K562 (cell line): ENCODE measurements at regions not wholly inside any gene's neighbourhood (a gene's known extent, or its start where the extent isn't known, plus 50 kb on each side); places are given as distances from the start of the nearest gene placed in this dataset.

Experiments used
- ATAC-seq: fragments of 200-7000 bp; cut with Tn5 transposase; 3 replicates; pipeline ENCODE4 v1.9.1; 2020; ENCODE audit warnings: moderate library complexity
- BruUV-seq: library from RNA; stranded (reverse); fragments of 400-500 nt; replicated peaks from 2 replicates; lab custom pipeline; 2021; lab: Mats Ljungman, UMichigan
- CTCF ChIA-PET: fragments of 300-600 bp; formaldehyde crosslinking; extraction: SDS; loops from one replicate; lab custom pipeline; 2021; ENCODE audit warnings: low intra/inter-chr PET ratio; lab: Yijun Ruan, JAX
- POLR2A ChIA-PET: fragments of 300-600, 350-650 bp; sonication (Branson Sonifier 250); formaldehyde crosslinking; extraction: SDS; loops from one replicate; lab custom pipeline; 2021; ENCODE audit warnings: antibody characterized with exemption, inconsistent platforms; lab: Yijun Ruan, JAX
- DNase-seq, 4 experiments: peaks; one replicate each; pipeline versions ENCODE4 v3.0.0 to v3.0.0-alpha.2; 2011 to 2018; ENCODE audit warnings: low spot score in 3 of 4, mixed read lengths in 3 of 4; ENCODE audit errors: extremely low read depth in 1 of 4
- FAIRE-seq: peaks from 2 replicates; lab custom pipeline; 2011; peaks lifted over from hg19 to GRCh38; lab: Jason Lieb, UNC
- H2AFZ ChIP-seq: 2 replicates; pipeline ENCODE4 v1.6.0; 2011; ENCODE audit warnings: low read depth, low read length, control low read depth, inconsistent platforms
- H3K27ac ChIP-seq: fragments of 200-600 bp; 3 replicates; pipeline ENCODE4 v1.8.0; 2011; ENCODE audit warnings: low read depth, mild to moderate bottlenecking, control low read depth, inconsistent platforms, low read length, moderate library complexity, mixed read lengths; ENCODE audit errors: extremely low read depth
- H3K27me3 ChIP-seq, 2 experiments: fragments of 300-600 bp in 1 of 2; 2 replicates in 1 of 2; 3 replicates in 1 of 2; pipeline versions ENCODE4 v1.6.0 to v1.8.0; 2011; ENCODE audit warnings: inconsistent platforms in 2 of 2, low read length in 2 of 2, mild to moderate bottlenecking in 1 of 2, mixed read lengths in 1 of 2, moderate library complexity in 1 of 2; ENCODE audit not compliant: control insufficient read depth in 2 of 2, insufficient read depth in 2 of 2
- H3K36me3 ChIP-seq: fragments of 300-600 bp; 3 replicates; pipeline ENCODE4 v1.8.0; 2011; ENCODE audit warnings: mild to moderate bottlenecking, low read length, inconsistent platforms; ENCODE audit not compliant: control insufficient read depth, insufficient read depth
- H3K4me1 ChIP-seq, 2 experiments: fragments of 200-600 bp in 1 of 2; replicated peaks in 1 of 2; 2 replicates in 1 of 2; 3 replicates in 1 of 2; pipeline versions ENCODE4 v1.5.1 to v1.8.0; 2011; ENCODE audit warnings: inconsistent platforms in 2 of 2, low read length in 2 of 2, mild to moderate bottlenecking in 1 of 2, mixed read lengths in 1 of 2, moderate library complexity in 1 of 2; ENCODE audit not compliant: control insufficient read depth in 2 of 2, insufficient read depth in 2 of 2
- H3K4me2 ChIP-seq: 2 replicates; pipeline ENCODE4 v1.6.1; 2011; ENCODE audit warnings: low read length, control low read depth, inconsistent platforms, mixed read lengths; ENCODE audit not compliant: insufficient read depth
- H3K4me3 ChIP-seq: fragments of 200-600 bp; sonication (generic), shearing (Covaris generic); 2 replicates; pipeline ENCODE4 v1.5.1; 2016; ENCODE audit warnings: control low read depth, inconsistent platforms
- H3K79me2 ChIP-seq: fragments of 200-600 bp; 3 replicates; pipeline ENCODE4 v1.8.0; 2011; ENCODE audit warnings: low read length, inconsistent platforms; ENCODE audit not compliant: control insufficient read depth, insufficient read depth
- H3K9ac ChIP-seq, 2 experiments: 2 replicates each; pipeline versions ENCODE4 v1.6.0 to v1.6.1; 2011; ENCODE audit warnings: low read depth in 2 of 2, low read length in 2 of 2, control low read depth in 1 of 2, inconsistent platforms in 1 of 2, mild to moderate bottlenecking in 1 of 2, mixed read lengths in 1 of 2; ENCODE audit not compliant: insufficient read depth in 1 of 2
- H3K9me1 ChIP-seq: one replicate; pipeline ENCODE4 v1.6.0; 2011; ENCODE audit warnings: inconsistent platforms, mild to moderate bottlenecking, low read length, moderate library complexity; ENCODE audit not compliant: control insufficient read depth, insufficient read depth
- H3K9me3 ChIP-seq: replicated peaks from 2 replicates; pipeline ENCODE4 v1.5.1; 2011; ENCODE audit warnings: low read depth, low read length, inconsistent platforms; ENCODE audit not compliant: control insufficient read depth, insufficient read depth
- H4K20me1 ChIP-seq: replicated peaks from 2 replicates; pipeline ENCODE4 v1.6.1; 2011; ENCODE audit warnings: low read length, inconsistent platforms, mixed read lengths; ENCODE audit not compliant: control insufficient read depth, insufficient read depth
- CEBPB ChIP-seq: fragments of 450-650 bp; IDR thresholded peaks from 2 replicates; pipeline ENCODE4 v1.6.1; 2016; ENCODE audit warnings: missing genetic modification characterization, missing compliant biosample characterization
- FOXK2 ChIP-seq, 2 experiments: fragments of 450-650 bp; IDR thresholded peaks in 1 of 2; conservative IDR thresholded peaks in 1 of 2; 2 replicates each; pipeline ENCODE4 v1.6.1; 2016; ENCODE audit warnings: low read depth in 2 of 2, mild to moderate bottlenecking in 1 of 2
- HDAC3 ChIP-seq: fragments of 450-650 bp; IDR thresholded peaks from 2 replicates; pipeline ENCODE4 v1.6.1; 2018; ENCODE audit warnings: borderline replicate concordance, mild to moderate bottlenecking, moderate library complexity; ENCODE audit not compliant: partially characterized antibody
- JUND ChIP-seq, 2 experiments: IDR thresholded peaks; 2 replicates in 1 of 2; 3 replicates in 1 of 2; pipeline ENCODE4 v1.6.1; 2011; ENCODE audit warnings: borderline replicate concordance in 2 of 2, low read depth in 2 of 2, low read length in 2 of 2, improper control_type of control experiment in 1 of 2, missing biosample characterization in 1 of 2, missing genetic modification characterization in 1 of 2, missing genetic modification reagents in 1 of 2
- MYBL2 ChIP-seq, 2 experiments: fragments of 450-650 bp in 1 of 2; sonication (generic) in 1 of 2; formaldehyde crosslinking in 1 of 2; IDR thresholded peaks; 2 replicates each; pipeline versions ENCODE4 v1.6.1 to v1.8.1; 2017 to 2022; ENCODE audit warnings: borderline replicate concordance in 1 of 2, inconsistent platforms in 1 of 2, low read depth in 1 of 2, mild to moderate bottlenecking in 1 of 2, missing genetic modification reagents in 1 of 2, moderate library complexity in 1 of 2
- PPARD ChIP-seq: fragments of 250-450 bp; sonication (Bioruptor Pico); IDR thresholded peaks from 2 replicates; pipeline ENCODE4 v1.8.0; 2022; ENCODE audit warnings: inconsistent platforms, mild to moderate bottlenecking, moderate library complexity
- RBM39 ChIP-seq: fragments of 200-400 bp; formaldehyde crosslinking; optimal IDR thresholded peaks from 2 replicates; pipeline ENCODE3; 2018; ENCODE audit warnings: low read depth, low read length
- ZNF778 ChIP-seq: fragments of 450-650 bp; formaldehyde crosslinking; IDR thresholded peaks from 2 replicates; pipeline ENCODE4 v1.4.0; 2020; ENCODE audit warnings: mild to moderate bottlenecking, moderate library complexity
- WGBS: fragments of 100-300 bp; shearing (Covaris generic); methylation state at CpG from one replicate; pipeline ENCODE4 v1.1.6; 2016; ENCODE audit warnings: low coverage, mixed read lengths; ENCODE audit not compliant: insufficient coverage; ENCODE audit errors: missing lambda C conversion rate; 5-methylcytosine and 5-hydroxymethylcytosine counted together
- in situ Hi-C: fragments of 300-500 bp; cut with MboI; formaldehyde crosslinking; loops from 4 replicates; pipeline ENCODE4 v1.15.0; 2018; ENCODE audit warnings: inconsistent platforms, mixed read lengths
- intact Hi-C: fragments of 100-400 bp; cut with micrococcal nuclease; formaldehyde crosslinking; loops from 2 replicates; pipeline ENCODE4 v1.14.2; 2022
- TF ChIP-seq, protein P1 (sequence below): fragments of 250-450 bp; sonication (Bioruptor Pico); IDR thresholded peaks from 2 replicates; pipeline ENCODE4 v1.9.0; 2021; ENCODE audit warnings: mild to moderate bottlenecking, inconsistent platforms

GRCh38 chr14:28467611-28468010 is 299.0 kb upstream of the FOXG1 start (continued):
- TF ChIP-seq CEBPB (tag) (no peak), JUND (IDR thresholded peaks at IDR 0.05; ENCODE audit: borderline replicate concordance, low read depth, low read length) (no peak), JUND (tag; IDR thresholded peaks at IDR 0.05; ENCODE audit: borderline replicate concordance, low read depth, low read length) (no peak)

- no peaks in the 10 kb centered on the region for H3K79me2 ChIP-seq
- no peaks in the 10 kb centered on the region for H3K27me3 ChIP-seq
- H3K9ac ChIP-seq = no peak overlapping the region
- no peak overlapping the region for H3K27ac ChIP-seq
- TF ChIP-seq FOXK2 (conservative IDR thresholded peaks at IDR 0.05 in 1 of 2, IDR thresholded peaks at IDR 0.05 in 1 of 2; ENCODE audit: low read depth in 2 of 2) (no peak), RBM39 (no peak), HDAC3 (no peak), PPARD (CRISPR knock-in tag) (no peak), ZNF778 (CRISPR knock-in tag) (no peak), MYBL2 (IDR thresholded peaks at IDR 0.05; ENCODE audit: low read depth) (no peak), MYBL2 (CRISPR knock-in tag; IDR thresholded peaks at IDR 0.05; ENCODE audit: borderline replicate concordance) (no peak)
- TF ChIP-seq, protein P1, sequence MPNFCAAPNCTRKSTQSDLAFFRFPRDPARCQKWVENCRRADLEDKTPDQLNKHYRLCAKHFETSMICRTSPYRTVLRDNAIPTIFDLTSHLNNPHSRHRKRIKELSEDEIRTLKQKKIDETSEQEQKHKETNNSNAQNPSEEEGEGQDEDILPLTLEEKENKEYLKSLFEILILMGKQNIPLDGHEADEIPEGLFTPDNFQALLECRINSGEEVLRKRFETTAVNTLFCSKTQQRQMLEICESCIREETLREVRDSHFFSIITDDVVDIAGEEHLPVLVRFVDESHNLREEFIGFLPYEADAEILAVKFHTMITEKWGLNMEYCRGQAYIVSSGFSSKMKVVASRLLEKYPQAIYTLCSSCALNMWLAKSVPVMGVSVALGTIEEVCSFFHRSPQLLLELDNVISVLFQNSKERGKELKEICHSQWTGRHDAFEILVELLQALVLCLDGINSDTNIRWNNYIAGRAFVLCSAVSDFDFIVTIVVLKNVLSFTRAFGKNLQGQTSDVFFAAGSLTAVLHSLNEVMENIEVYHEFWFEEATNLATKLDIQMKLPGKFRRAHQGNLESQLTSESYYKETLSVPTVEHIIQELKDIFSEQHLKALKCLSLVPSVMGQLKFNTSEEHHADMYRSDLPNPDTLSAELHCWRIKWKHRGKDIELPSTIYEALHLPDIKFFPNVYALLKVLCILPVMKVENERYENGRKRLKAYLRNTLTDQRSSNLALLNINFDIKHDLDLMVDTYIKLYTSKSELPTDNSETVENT (CRISPR knock-in tag) = no peak
- in situ Hi-C loops (no loop called here), intact Hi-C loops (no loop called here)
- H3K9me3 ChIP-seq = no peaks in the 10 kb centered on the region
- POLR2A ChIA-PET = no interaction called here
- no peaks in the 10 kb centered on the region for H4K20me1 ChIP-seq
- H3K4me3 ChIP-seq = no peak overlapping the region
- no TSS peak for BruUV-seq
- H3K9me1 ChIP-seq = no peaks in the 10 kb centered on the region
- WGBS = 0% methylated on average over 1 of the region's 2 CpGs
- H3K36me3 ChIP-seq = no peaks in the 10 kb centered on the region
- no peak overlapping the region for H3K4me2 ChIP-seq
- FAIRE-seq (no peak), ATAC-seq (no peak), DNase-seq (no peak)
- CTCF ChIA-PET = no interaction called here
- no peak overlapping the region for H2AFZ ChIP-seq
- no peaks in the 10 kb centered on the region for H3K4me1 ChIP-seq
These were observed 298.1 kb upstream of the FOXG1 start for GRCh38 chr14:28468191-28469151.
